ENCODE measurements at regions not wholly inside any gene's neighbourhood (a gene's known extent, or its start where the extent isn't known, plus 50 kb on each side); places are given as distances from the start of the nearest gene placed in this dataset.

DNA sequence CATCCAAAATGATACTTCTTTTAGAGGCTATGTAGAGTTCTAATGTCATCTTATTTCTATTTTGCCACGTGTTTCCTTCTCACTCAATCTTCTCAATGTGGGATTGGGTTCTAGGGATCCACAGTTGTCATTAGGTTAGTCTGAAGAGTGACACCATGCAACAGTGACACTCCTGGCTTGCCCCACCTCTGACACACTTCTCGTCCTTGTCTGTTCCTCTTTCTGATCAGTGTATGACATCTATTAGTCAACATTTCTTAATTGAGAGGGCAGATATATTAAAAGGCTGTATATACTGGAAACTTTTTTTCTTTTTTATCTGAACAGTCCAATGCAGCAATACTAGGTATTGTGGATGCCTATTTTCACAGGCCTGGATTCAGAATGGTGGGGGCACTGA is 67.6 kb upstream of the GYPA start:
- no peak for DNase-seq (ENCODE audit: low read depth, low spot score)
- no peaks in the 10 kb centered on the region for H3K9me3 ChIP-seq (ENCODE audit: control insufficient read depth, insufficient read depth, low read depth, low read length)
- H3K36me3 ChIP-seq (ENCODE audit: control insufficient read depth, insufficient read depth, low read length), result no peaks in the 10 kb centered on the region
- no peaks in the 10 kb centered on the region for H3K4me1 ChIP-seq (ENCODE audit: control insufficient read depth, insufficient read depth, low read length)
- ATAC-seq, result no peak
- CTCF ChIA-PET, result no interaction called here
- BruUV-seq (replicated peaks), result no TSS peak
- POLR2A ChIA-PET, result no interaction called here
- H3K4me3 ChIP-seq (ENCODE audit: low read depth in 2 of 2, low read length in 2 of 2), result no peak overlapping the region
- H3K27ac ChIP-seq (ENCODE audit: low read length), result no peak overlapping the region
- intact Hi-C loops (cut with micrococcal nuclease; ENCODE audit: unreplicated experiment), result no loop called here
- in situ Hi-C loops (cut with HindIII; ENCODE audit: low pct_unique_long_range_greater_than_20kb, low sequenced_read_pairs), result no loop called here
- TF ChIP-seq POLR2AphosphoS5 (IDR thresholded peaks at IDR 0.05; ENCODE audit: low read depth, low read length) (no peak), TCF7L2 (IDR thresholded peaks at IDR 0.05; ENCODE audit: low read depth, low read length) (no peak), SIN3A (IDR thresholded peaks at IDR 0.05; ENCODE audit: borderline replicate concordance, insufficient read depth, low read depth, low read length) (no peak), REST (IDR thresholded peaks at IDR 0.05; ENCODE audit: insufficient read depth in 1 of 2, low read depth in 2 of 2, low read length in 1 of 2) (no peak)
- TF ChIP-seq, protein P1, sequence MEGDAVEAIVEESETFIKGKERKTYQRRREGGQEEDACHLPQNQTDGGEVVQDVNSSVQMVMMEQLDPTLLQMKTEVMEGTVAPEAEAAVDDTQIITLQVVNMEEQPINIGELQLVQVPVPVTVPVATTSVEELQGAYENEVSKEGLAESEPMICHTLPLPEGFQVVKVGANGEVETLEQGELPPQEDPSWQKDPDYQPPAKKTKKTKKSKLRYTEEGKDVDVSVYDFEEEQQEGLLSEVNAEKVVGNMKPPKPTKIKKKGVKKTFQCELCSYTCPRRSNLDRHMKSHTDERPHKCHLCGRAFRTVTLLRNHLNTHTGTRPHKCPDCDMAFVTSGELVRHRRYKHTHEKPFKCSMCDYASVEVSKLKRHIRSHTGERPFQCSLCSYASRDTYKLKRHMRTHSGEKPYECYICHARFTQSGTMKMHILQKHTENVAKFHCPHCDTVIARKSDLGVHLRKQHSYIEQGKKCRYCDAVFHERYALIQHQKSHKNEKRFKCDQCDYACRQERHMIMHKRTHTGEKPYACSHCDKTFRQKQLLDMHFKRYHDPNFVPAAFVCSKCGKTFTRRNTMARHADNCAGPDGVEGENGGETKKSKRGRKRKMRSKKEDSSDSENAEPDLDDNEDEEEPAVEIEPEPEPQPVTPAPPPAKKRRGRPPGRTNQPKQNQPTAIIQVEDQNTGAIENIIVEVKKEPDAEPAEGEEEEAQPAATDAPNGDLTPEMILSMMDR (IDR thresholded peaks at IDR 0.05), result no peak
- no peaks in the 10 kb centered on the region for H3K27me3 ChIP-seq (ENCODE audit: control insufficient read depth, insufficient read depth, low read length)

DNA sequence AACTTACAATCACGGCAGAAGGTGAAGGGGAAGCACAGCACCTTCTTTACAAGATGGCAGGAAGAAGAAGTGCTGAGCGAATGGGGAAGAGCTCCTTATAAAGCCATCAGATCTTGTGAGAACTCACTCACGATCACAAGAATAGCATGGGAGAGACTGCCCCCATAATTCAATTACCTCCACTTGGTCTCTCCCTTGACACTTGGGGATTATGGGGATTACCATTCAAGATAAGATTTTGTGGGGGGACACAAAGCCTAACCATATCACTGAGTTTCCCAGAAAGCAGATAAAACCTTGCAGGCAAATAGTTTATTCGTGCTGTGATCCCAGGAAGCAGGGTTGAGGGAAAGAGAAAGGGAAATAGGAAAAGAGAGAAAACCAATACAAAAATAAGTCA is 69.0 kb upstream of the GYPA start:
- Histone ChIP-seq H3K4me1 (ENCODE audit: control insufficient read depth, insufficient read depth, low read length) (no peaks in the 10 kb centered on the region), H3K36me3 (ENCODE audit: control insufficient read depth, insufficient read depth, low read length) (no peaks in the 10 kb centered on the region), H3K9me3 (ENCODE audit: control insufficient read depth, insufficient read depth, low read depth, low read length) (no peaks in the 10 kb centered on the region), H3K4me3 (ENCODE audit: low read depth in 2 of 2, low read length in 2 of 2) (no peak overlapping the region), H3K27ac (ENCODE audit: low read length) (no peak overlapping the region), H3K27me3 (ENCODE audit: control insufficient read depth, insufficient read depth, low read length) (no peaks in the 10 kb centered on the region)
- no TSS peak for BruUV-seq (replicated peaks)
- DNase-seq (ENCODE audit: low read depth, low spot score), result no peak
- CTCF ChIA-PET, result no interaction called here
- in situ Hi-C loops (cut with HindIII; ENCODE audit: low pct_unique_long_range_greater_than_20kb, low sequenced_read_pairs), result no loop called here
- intact Hi-C loops (cut with micrococcal nuclease; ENCODE audit: unreplicated experiment), result no loop called here
- ATAC-seq, result no peak
- TF ChIP-seq SIN3A (IDR thresholded peaks at IDR 0.05; ENCODE audit: borderline replicate concordance, insufficient read depth, low read depth, low read length) (no peak), TCF7L2 (IDR thresholded peaks at IDR 0.05; ENCODE audit: low read depth, low read length) (no peak), REST (IDR thresholded peaks at IDR 0.05; ENCODE audit: insufficient read depth in 1 of 2, low read depth in 2 of 2, low read length in 1 of 2) (no peak), POLR2AphosphoS5 (IDR thresholded peaks at IDR 0.05; ENCODE audit: low read depth, low read length) (no peak)
- TF ChIP-seq, protein P1 (IDR thresholded peaks at IDR 0.05), result no peak
- POLR2A ChIA-PET, result no interaction called here
